Lower leg skin (tissue), 3 donors: ENCODE measurements at regions not wholly inside any gene's neighbourhood (a gene's known extent, or its start where the extent isn't known, plus 50 kb on each side); places are given as distances from the start of the nearest gene placed in this dataset.

Experiments used
- CTCF ChIP-seq, 3 donors: fragments of 450-650 bp; IDR thresholded peaks; one replicate each; pipeline ENCODE4 v1.5.1; 2016; ENCODE audit warnings: antibody characterized with exemption in 3 of 3, mild to moderate bottlenecking in 3 of 3, moderate library complexity in 2 of 3
- POLR2A ChIP-seq, 2 donors: fragments of 450-650 bp; IDR thresholded peaks; one replicate each; pipeline ENCODE4 v1.6.1; 2016 to 2017; ENCODE audit warnings: antibody characterized with exemption in 2 of 2, mild to moderate bottlenecking in 1 of 2, moderate library complexity in 1 of 2

- no peak for TF ChIP-seq CTCF (IDR thresholded peaks at IDR 0.05)
- no peak for TF ChIP-seq POLR2A (IDR thresholded peaks at IDR 0.05)
Measured at GRCh38 chr16:35731341-35732040, 2272.1 kb downstream of the TP53TG3F start.
